NB4 (cell line): ENCODE measurements at regions not wholly inside any gene's neighbourhood (a gene's known extent, or its start where the extent isn't known, plus 50 kb on each side); places are given as distances from the start of the nearest gene placed in this dataset.

Source experiments
- MYC ChIP-seq: IDR thresholded peaks from 2 replicates; pipeline ENCODE4 v1.6.1; 2011; ENCODE audit warnings: low read depth, low read length
- POLR2A ChIP-seq: IDR thresholded peaks from 2 replicates; pipeline ENCODE4 v1.6.1; 2011; ENCODE audit warnings: mild to moderate bottlenecking; ENCODE audit not compliant: insufficient read length; ENCODE audit errors: extremely low read depth
- TF ChIP-seq, protein P1 (sequence below): IDR thresholded peaks from one replicate; pipeline ENCODE4 v1.5.1; 2012; ENCODE audit warnings: low read depth, low read length

DNA sequence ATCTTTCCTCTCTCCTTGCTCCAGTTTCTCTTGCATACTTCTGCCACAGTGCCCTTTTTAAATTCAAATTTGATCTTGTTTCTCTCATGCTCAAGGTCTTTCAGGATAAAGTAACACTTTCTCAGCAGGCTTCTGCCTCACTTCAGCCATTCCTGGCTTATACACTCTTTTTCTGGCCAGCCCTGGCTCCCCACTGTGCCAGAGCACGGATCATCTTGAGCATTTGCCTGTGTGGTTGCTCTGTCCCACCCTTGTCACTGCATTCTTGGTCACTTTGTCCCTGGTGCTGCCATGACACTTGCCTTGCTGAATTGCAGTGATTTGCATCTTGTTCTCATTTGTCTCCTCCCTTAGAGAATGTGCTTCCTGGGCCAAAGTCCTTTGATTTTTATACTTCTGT is 634.3 kb downstream of the TMEM182 start:
- TF ChIP-seq POLR2A (no peak), MYC (no peak)
- TF ChIP-seq, protein P1, sequence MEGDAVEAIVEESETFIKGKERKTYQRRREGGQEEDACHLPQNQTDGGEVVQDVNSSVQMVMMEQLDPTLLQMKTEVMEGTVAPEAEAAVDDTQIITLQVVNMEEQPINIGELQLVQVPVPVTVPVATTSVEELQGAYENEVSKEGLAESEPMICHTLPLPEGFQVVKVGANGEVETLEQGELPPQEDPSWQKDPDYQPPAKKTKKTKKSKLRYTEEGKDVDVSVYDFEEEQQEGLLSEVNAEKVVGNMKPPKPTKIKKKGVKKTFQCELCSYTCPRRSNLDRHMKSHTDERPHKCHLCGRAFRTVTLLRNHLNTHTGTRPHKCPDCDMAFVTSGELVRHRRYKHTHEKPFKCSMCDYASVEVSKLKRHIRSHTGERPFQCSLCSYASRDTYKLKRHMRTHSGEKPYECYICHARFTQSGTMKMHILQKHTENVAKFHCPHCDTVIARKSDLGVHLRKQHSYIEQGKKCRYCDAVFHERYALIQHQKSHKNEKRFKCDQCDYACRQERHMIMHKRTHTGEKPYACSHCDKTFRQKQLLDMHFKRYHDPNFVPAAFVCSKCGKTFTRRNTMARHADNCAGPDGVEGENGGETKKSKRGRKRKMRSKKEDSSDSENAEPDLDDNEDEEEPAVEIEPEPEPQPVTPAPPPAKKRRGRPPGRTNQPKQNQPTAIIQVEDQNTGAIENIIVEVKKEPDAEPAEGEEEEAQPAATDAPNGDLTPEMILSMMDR = no peak
